GM23338 (cell line): ENCODE measurements at regions not wholly inside any gene's neighbourhood (a gene's known extent, or its start where the extent isn't known, plus 50 kb on each side); places are given as distances from the start of the nearest gene placed in this dataset.
A peak's percentile ranks its signal among the peaks of the same experiment; 100 is the strongest.

Experiments used
- ATAC-seq: fragments of 200-7000 bp; cut with Tn5 transposase; 3 replicates; pipeline ENCODE4 v1.9.1; 2020
- DNase-seq: peaks from one replicate; pipeline ENCODE4 v3.0.0-alpha.2; 2015; ENCODE audit warnings: low spot score
- H2AFZ ChIP-seq: fragments of 200-600 bp; sonication (generic); 2 replicates; pipeline ENCODE4 v1.8.0; 2016; ENCODE audit warnings: antibody characterized with exemption, mild to moderate bottlenecking, moderate library complexity
- H3F3A ChIP-seq: fragments of 200-600 bp; sonication (generic); replicated peaks from 2 replicates; pipeline ENCODE4 v1.8.0; 2017; ENCODE audit warnings: antibody characterized with exemption, mixed run types, low read depth
- H3K27ac ChIP-seq: fragments of 200-600 bp; sonication (generic); 2 replicates; pipeline ENCODE4 v1.6.1; 2016; ENCODE audit warnings: low read depth
- H3K27me3 ChIP-seq: fragments of 200-600 bp; sonication (generic); 2 replicates; pipeline ENCODE4 v1.8.0; 2016; ENCODE audit warnings: mild to moderate bottlenecking, mixed run types, moderate library complexity; ENCODE audit not compliant: insufficient read depth
- H3K36me3 ChIP-seq: fragments of 200-600 bp; sonication (generic); 2 replicates; pipeline ENCODE4 v1.8.0; 2016; ENCODE audit warnings: mild to moderate bottlenecking; ENCODE audit not compliant: insufficient read depth
- H3K4me1 ChIP-seq: fragments of 200-600 bp; sonication (generic); 2 replicates; pipeline ENCODE4 v1.8.0; 2016; ENCODE audit warnings: mild to moderate bottlenecking, moderate library complexity; ENCODE audit not compliant: insufficient read depth
- H3K4me2 ChIP-seq: fragments of 200-600 bp; sonication (generic); 2 replicates; pipeline ENCODE4 v1.7.1; 2017; ENCODE audit warnings: mixed run types
- H3K4me3 ChIP-seq: fragments of 200-600 bp; sonication (generic); 2 replicates; pipeline ENCODE4 v1.6.1; 2016; ENCODE audit warnings: mixed run types
- H3K79me2 ChIP-seq: fragments of 200-600 bp; sonication (generic); replicated peaks from 2 replicates; pipeline ENCODE4 v1.8.0; 2017; ENCODE audit warnings: mild to moderate bottlenecking; ENCODE audit not compliant: insufficient read depth
- H3K9me2 ChIP-seq: fragments of 200-600 bp; sonication (generic); 2 replicates; pipeline ENCODE4 v1.8.0; 2017; ENCODE audit not compliant: insufficient read depth
- H4K20me1 ChIP-seq: fragments of 200-600 bp; sonication (generic); replicated peaks from 2 replicates; pipeline ENCODE4 v1.8.0; 2017; ENCODE audit warnings: mild to moderate bottlenecking; ENCODE audit not compliant: insufficient read depth
- H3K27ac Mint-ChIP-seq: 2 replicates; pipeline ENCODE4 v1.8.0; 2020; ENCODE audit warnings: inconsistent platforms, mild to moderate bottlenecking, moderate library complexity, mixed read lengths
- H3K27me3 Mint-ChIP-seq: 3 replicates; pipeline ENCODE4 v1.8.0; 2022; ENCODE audit warnings: low read depth, mild to moderate bottlenecking, moderate library complexity, mixed read lengths, inconsistent platforms; ENCODE audit not compliant: insufficient read depth, poor library complexity
- H3K36me3 Mint-ChIP-seq: 3 replicates; pipeline ENCODE4 v1.8.0; 2021; ENCODE audit warnings: low read depth, mild to moderate bottlenecking, inconsistent platforms, moderate library complexity, mixed read lengths
- H3K4me1 Mint-ChIP-seq: 3 replicates; pipeline ENCODE4 v1.8.0; 2020; ENCODE audit warnings: mild to moderate bottlenecking, inconsistent platforms, mixed read lengths
- H3K4me3 Mint-ChIP-seq: 3 replicates; pipeline ENCODE4 v1.8.0; 2021; ENCODE audit warnings: moderate library complexity, mild to moderate bottlenecking, inconsistent platforms, mixed read lengths
- H3K9me3 Mint-ChIP-seq: 3 replicates; pipeline ENCODE4 v1.8.0; 2020; ENCODE audit warnings: moderate library complexity, mild to moderate bottlenecking, inconsistent platforms, mixed read lengths
- CREB1 ChIP-seq: fragments of 250-450 bp; sonication (Bioruptor Pico); IDR thresholded peaks from 2 replicates; pipeline ENCODE4 v1.5.0; 2020; ENCODE audit warnings: low read depth, mild to moderate bottlenecking, moderate library complexity
- CTCF ChIP-seq, 2 experiments: fragments of 200-600 bp in 1 of 2; sonication (generic) in 1 of 2; conservative IDR thresholded peaks; 2 replicates each; pipeline versions ENCODE4 v1.5.1 to v1.6.1; 2016 to 2017; ENCODE audit warnings: antibody characterized with exemption in 2 of 2, low read depth in 2 of 2, mild to moderate bottlenecking in 2 of 2, moderate library complexity in 1 of 2
- ETS1 ChIP-seq: IDR thresholded peaks from 2 replicates; pipeline ENCODE4 v1.6.1; 2016; ENCODE audit warnings: antibody characterized with exemption
- EZH2 ChIP-seq: fragments of 200-600 bp; sonication (generic); IDR thresholded peaks from one replicate; pipeline ENCODE4 v1.8.0; 2017; ENCODE audit warnings: antibody characterized with exemption, mild to moderate bottlenecking, low read depth; ENCODE audit not compliant: unreplicated experiment
- EZH2phosphoT487 ChIP-seq: fragments of 200-600 bp; sonication (generic); IDR thresholded peaks from one replicate; pipeline ENCODE4 v1.8.1; 2018; ENCODE audit warnings: antibody characterized with exemption; ENCODE audit not compliant: unreplicated experiment
- JUNB ChIP-seq: IDR thresholded peaks from one replicate; pipeline ENCODE4 v1.6.1; 2016; ENCODE audit warnings: antibody characterized with exemption; ENCODE audit not compliant: unreplicated experiment
- NANOG ChIP-seq: IDR thresholded peaks from 2 replicates; pipeline ENCODE4 v1.6.1; 2016; ENCODE audit warnings: antibody characterized with exemption, borderline replicate concordance
- POLR2AphosphoS5 ChIP-seq: IDR thresholded peaks from 2 replicates; pipeline ENCODE4 v1.6.1; 2016; ENCODE audit warnings: antibody characterized with exemption, low read depth
- STAT1 ChIP-seq: IDR thresholded peaks from one replicate; pipeline ENCODE4 v1.6.1; 2016; ENCODE audit warnings: antibody characterized with exemption; ENCODE audit not compliant: unreplicated experiment
- ZNF114 ChIP-seq: fragments of 250-450 bp; sonication (Bioruptor Pico); IDR thresholded peaks from 2 replicates; pipeline ENCODE4 v1.5.0; 2020; ENCODE audit warnings: mild to moderate bottlenecking, moderate library complexity
- ZNF331 ChIP-seq: fragments of 250-450 bp; sonication (Bioruptor Pico); IDR thresholded peaks from 2 replicates; pipeline ENCODE4 v1.5.0; 2020; ENCODE audit warnings: low read depth, mild to moderate bottlenecking, moderate library complexity
- ZNF462 ChIP-seq: fragments of 250-450 bp; sonication (Bioruptor Pico); IDR thresholded peaks from 2 replicates; pipeline ENCODE4 v1.5.0; 2020; ENCODE audit warnings: mild to moderate bottlenecking, moderate library complexity
- TF ChIP-seq, protein P1 (sequence below): IDR thresholded peaks from one replicate; pipeline ENCODE4 v1.6.1; 2018; ENCODE audit warnings: antibody characterized with exemption; ENCODE audit not compliant: unreplicated experiment

- Histone ChIP-seq H3K79me2 (no peaks in the 10 kb centered on the region), H3K36me3 (no peaks in the 10 kb centered on the region), H3K9me2 (no peaks in the 10 kb centered on the region), H4K20me1 (no peaks in the 10 kb centered on the region), H2AFZ (peak overlapping the region; percentile 65; the same call in 1 of the 2 replicates), H3K4me3 (no peak overlapping the region), H3K4me2 (no peak overlapping the region), H3F3A (no peaks in the 10 kb centered on the region), H3K27ac (no peak overlapping the region), H3K4me1 (no peaks in the 10 kb centered on the region), H3K27me3 (no peaks in the 10 kb centered on the region)
- Mint-ChIP-seq H3K27ac (no peak overlapping the region), H3K4me1 (no peaks in the 10 kb centered on the region; the same call in 2 of the 3 replicates), H3K4me3 (no peak overlapping the region), H3K36me3 (peaks cover 6% of the 10 kb centered on the region; the same call in 2 of the 3 replicates), H3K27me3 (no peaks in the 10 kb centered on the region), H3K9me3 (peaks cover 13% of the 10 kb centered on the region; the same call in 2 of the 3 replicates)
- ATAC-seq, result no peak
- no peak for DNase-seq
- TF ChIP-seq CREB1 (CRISPR knock-in tag) (no peak), CTCF (conservative IDR thresholded peaks at IDR 0.05; ENCODE audit: low read depth in 2 of 2) (no peak), EZH2 (no peak), POLR2AphosphoS5 (no peak), ETS1 (no peak), NANOG (no peak), EZH2phosphoT487 (no peak), STAT1 (no peak), ZNF114 (no peak), ZNF331 (CRISPR knock-in tag) (no peak), ZNF462 (CRISPR knock-in tag) (no peak), JUNB (no peak)
- TF ChIP-seq, protein P1, sequence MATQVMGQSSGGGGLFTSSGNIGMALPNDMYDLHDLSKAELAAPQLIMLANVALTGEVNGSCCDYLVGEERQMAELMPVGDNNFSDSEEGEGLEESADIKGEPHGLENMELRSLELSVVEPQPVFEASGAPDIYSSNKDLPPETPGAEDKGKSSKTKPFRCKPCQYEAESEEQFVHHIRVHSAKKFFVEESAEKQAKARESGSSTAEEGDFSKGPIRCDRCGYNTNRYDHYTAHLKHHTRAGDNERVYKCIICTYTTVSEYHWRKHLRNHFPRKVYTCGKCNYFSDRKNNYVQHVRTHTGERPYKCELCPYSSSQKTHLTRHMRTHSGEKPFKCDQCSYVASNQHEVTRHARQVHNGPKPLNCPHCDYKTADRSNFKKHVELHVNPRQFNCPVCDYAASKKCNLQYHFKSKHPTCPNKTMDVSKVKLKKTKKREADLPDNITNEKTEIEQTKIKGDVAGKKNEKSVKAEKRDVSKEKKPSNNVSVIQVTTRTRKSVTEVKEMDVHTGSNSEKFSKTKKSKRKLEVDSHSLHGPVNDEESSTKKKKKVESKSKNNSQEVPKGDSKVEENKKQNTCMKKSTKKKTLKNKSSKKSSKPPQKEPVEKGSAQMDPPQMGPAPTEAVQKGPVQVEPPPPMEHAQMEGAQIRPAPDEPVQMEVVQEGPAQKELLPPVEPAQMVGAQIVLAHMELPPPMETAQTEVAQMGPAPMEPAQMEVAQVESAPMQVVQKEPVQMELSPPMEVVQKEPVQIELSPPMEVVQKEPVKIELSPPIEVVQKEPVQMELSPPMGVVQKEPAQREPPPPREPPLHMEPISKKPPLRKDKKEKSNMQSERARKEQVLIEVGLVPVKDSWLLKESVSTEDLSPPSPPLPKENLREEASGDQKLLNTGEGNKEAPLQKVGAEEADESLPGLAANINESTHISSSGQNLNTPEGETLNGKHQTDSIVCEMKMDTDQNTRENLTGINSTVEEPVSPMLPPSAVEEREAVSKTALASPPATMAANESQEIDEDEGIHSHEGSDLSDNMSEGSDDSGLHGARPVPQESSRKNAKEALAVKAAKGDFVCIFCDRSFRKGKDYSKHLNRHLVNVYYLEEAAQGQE, result no peak
Observed at GRCh38 chr17:14831491-14831890, 433.6 kb downstream of the PMP22 start.
